HEK293 (cell line): ENCODE measurements at regions not wholly inside any gene's neighbourhood (a gene's known extent, or its start where the extent isn't known, plus 50 kb on each side); places are given as distances from the start of the nearest gene placed in this dataset.

Experiments
- IKZF3 ChIP-seq: fragments of 450-650 bp; IDR thresholded peaks from 2 replicates; pipeline ENCODE4 v1.5.0; 2018; ENCODE audit warnings: missing biosample characterization, mild to moderate bottlenecking, missing genetic modification characterization, moderate library complexity
- ZNF184 ChIP-seq: fragments of 450-650 bp; IDR thresholded peaks from 2 replicates; pipeline ENCODE4 v1.5.1; 2018; ENCODE audit warnings: missing biosample characterization, mild to moderate bottlenecking, missing genetic modification characterization
- ZNF624 ChIP-seq: fragments of 450-650 bp; formaldehyde crosslinking; IDR thresholded peaks from 2 replicates; pipeline ENCODE4 v1.5.1; 2017; ENCODE audit warnings: missing biosample characterization, missing genetic modification characterization
- ZNF830 ChIP-seq: fragments of 450-650 bp; IDR thresholded peaks from 2 replicates; pipeline ENCODE4 v1.5.0; 2018; ENCODE audit warnings: missing biosample characterization, missing genetic modification characterization, low read depth, mild to moderate bottlenecking, moderate library complexity
- TF ChIP-seq, protein P1 (sequence below): sonication (generic); formaldehyde crosslinking; IDR thresholded peaks from 2 replicates; pipeline ENCODE4 v1.8.1; 2022; ENCODE audit warnings: mild to moderate bottlenecking, moderate library complexity, missing genetic modification reagents
- TF ChIP-seq, protein P2 (sequence below): fragments of 450-650 bp; formaldehyde crosslinking; IDR thresholded peaks from 2 replicates; pipeline ENCODE4 v1.5.1; 2016; ENCODE audit warnings: missing biosample characterization, missing genetic modification characterization
- TF ChIP-seq, protein P3 (sequence below): fragments of 450-650 bp; formaldehyde crosslinking; IDR thresholded peaks from 2 replicates; pipeline ENCODE4 v1.5.1; 2016; ENCODE audit warnings: missing biosample characterization, missing genetic modification characterization, low read depth

DNA sequence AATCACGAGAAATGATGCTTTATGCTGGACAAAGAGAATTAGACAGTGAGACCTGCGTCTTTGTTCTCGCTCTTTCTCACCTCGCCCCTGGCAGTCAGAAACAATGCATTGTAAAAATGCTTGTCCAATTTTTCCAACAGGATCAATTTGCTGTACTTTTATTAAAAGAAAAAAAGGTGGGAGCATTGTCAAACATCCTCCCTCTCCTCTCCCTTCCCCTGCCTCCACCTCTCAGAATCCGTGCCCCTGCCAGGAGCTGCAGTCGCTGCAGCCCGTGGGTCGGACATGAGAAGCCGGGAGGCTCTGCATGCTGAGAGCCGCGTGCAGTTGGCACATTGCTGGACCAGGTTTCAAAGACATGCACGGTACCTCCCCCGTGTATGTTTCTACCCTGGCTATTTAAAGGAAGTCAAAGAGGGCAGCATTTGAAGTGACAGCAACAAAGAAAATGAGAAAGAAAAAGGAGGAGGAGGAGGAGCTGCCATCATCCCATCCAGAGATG lies 161.0 kb upstream of the KAZN start:
- TF ChIP-seq, protein P1, sequence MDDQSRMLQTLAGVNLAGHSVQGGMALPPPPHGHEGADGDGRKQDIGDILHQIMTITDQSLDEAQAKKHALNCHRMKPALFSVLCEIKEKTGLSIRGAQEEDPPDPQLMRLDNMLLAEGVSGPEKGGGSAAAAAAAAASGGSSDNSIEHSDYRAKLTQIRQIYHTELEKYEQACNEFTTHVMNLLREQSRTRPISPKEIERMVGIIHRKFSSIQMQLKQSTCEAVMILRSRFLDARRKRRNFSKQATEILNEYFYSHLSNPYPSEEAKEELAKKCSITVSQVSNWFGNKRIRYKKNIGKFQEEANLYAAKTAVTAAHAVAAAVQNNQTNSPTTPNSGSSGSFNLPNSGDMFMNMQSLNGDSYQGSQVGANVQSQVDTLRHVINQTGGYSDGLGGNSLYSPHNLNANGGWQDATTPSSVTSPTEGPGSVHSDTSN (CRISPR knock-in tag) = no peak
- TF ChIP-seq, protein P2, sequence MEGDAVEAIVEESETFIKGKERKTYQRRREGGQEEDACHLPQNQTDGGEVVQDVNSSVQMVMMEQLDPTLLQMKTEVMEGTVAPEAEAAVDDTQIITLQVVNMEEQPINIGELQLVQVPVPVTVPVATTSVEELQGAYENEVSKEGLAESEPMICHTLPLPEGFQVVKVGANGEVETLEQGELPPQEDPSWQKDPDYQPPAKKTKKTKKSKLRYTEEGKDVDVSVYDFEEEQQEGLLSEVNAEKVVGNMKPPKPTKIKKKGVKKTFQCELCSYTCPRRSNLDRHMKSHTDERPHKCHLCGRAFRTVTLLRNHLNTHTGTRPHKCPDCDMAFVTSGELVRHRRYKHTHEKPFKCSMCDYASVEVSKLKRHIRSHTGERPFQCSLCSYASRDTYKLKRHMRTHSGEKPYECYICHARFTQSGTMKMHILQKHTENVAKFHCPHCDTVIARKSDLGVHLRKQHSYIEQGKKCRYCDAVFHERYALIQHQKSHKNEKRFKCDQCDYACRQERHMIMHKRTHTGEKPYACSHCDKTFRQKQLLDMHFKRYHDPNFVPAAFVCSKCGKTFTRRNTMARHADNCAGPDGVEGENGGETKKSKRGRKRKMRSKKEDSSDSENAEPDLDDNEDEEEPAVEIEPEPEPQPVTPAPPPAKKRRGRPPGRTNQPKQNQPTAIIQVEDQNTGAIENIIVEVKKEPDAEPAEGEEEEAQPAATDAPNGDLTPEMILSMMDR (tag by site-specific recombination) = no peak
- TF ChIP-seq ZNF184 (tag by site-specific recombination) (no peak), ZNF624 (tag by site-specific recombination) (no peak), IKZF3 (tag by site-specific recombination) (no peak), ZNF830 (tag by site-specific recombination) (no peak)
- TF ChIP-seq, protein P3, sequence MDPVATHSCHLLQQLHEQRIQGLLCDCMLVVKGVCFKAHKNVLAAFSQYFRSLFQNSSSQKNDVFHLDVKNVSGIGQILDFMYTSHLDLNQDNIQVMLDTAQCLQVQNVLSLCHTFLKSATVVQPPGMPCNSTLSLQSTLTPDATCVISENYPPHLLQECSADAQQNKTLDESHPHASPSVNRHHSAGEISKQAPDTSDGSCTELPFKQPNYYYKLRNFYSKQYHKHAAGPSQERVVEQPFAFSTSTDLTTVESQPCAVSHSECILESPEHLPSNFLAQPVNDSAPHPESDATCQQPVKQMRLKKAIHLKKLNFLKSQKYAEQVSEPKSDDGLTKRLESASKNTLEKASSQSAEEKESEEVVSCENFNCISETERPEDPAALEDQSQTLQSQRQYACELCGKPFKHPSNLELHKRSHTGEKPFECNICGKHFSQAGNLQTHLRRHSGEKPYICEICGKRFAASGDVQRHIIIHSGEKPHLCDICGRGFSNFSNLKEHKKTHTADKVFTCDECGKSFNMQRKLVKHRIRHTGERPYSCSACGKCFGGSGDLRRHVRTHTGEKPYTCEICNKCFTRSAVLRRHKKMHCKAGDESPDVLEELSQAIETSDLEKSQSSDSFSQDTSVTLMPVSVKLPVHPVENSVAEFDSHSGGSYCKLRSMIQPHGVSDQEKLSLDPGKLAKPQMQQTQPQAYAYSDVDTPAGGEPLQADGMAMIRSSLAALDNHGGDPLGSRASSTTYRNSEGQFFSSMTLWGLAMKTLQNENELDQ (tag by site-specific recombination) = no peak
